ENCODE measurements at regions not wholly inside any gene's neighbourhood (a gene's known extent, or its start where the extent isn't known, plus 50 kb on each side); places are given as distances from the start of the nearest gene placed in this dataset.
"Not testable (repeated sequence)": the region's sequence is repeated elsewhere in the genome, so short reads cannot be mapped to it uniquely, and the experiment has no call there.

DNA sequence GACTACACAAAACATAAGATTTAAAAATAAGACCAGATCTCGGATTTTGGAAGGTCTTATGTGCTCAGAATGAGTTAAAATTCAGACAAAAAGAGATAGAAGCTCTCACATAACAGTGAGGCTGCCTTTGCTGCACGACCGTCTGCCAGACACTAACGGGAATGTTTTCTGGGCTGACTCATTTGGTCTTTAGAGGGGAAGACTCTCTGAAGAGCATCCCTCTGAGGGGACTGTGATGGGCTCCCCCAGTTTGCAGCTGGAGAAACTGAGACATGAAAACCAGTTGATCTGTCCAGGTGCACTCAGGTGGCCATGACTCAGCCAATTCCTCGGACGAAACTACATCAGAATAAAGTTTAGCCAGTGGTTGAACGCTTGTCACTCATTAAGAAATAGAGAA, 153.9 kb downstream of the RNASET2 start:
- no peak for ATAC-seq
- H3K9me3 Mint-ChIP-seq: peaks cover 0 to 29% (median 16%) of the 10 kb centered on the region in 11 donors
- no peak for DNase-seq
- Histone ChIP-seq H3K27me3 (ENCODE audit: control insufficient read depth in 2 of 2, insufficient read depth in 2 of 2, low read length in 2 of 2) (no peaks in the 10 kb centered on the region), H3K4me1 (ENCODE audit: control insufficient read depth in 2 of 2, insufficient read depth in 2 of 2, low read length in 2 of 2) (no peaks in the 10 kb centered on the region), H3K4me3 (ENCODE audit: low read length) (no peak overlapping the region), H3K27ac (ENCODE audit: low read depth, low read length) (no peak overlapping the region), H3K36me3 (ENCODE audit: control insufficient read depth in 2 of 3, insufficient read depth in 3 of 3, low read length in 3 of 3) (no peaks in the 10 kb centered on the region), H3K9me3 (ENCODE audit: control insufficient read depth in 2 of 3, low read length in 3 of 3) (peaks cover 0 to 13% (median 0%) of the 10 kb centered on the region in 3 experiments)
- H3K4me3 Mint-ChIP-seq: no peak overlapping the region
- H3K36me3 Mint-ChIP-seq: peaks cover 3 to 14% (median 11%) of the 10 kb centered on the region in 5 donors
- no peaks in the 10 kb centered on the region for H3K4me1 Mint-ChIP-seq
- H3K27me3 Mint-ChIP-seq: peaks cover 0 to 4% (median 0%) of the 10 kb centered on the region in 5 donors
- POLR2A ChIA-PET: no interaction called here
- CTCF ChIA-PET: no interaction called here
- H3K27ac Mint-ChIP-seq: no peak overlapping the region
- intact Hi-C loops (cut with micrococcal nuclease): no loop called here

DNA sequence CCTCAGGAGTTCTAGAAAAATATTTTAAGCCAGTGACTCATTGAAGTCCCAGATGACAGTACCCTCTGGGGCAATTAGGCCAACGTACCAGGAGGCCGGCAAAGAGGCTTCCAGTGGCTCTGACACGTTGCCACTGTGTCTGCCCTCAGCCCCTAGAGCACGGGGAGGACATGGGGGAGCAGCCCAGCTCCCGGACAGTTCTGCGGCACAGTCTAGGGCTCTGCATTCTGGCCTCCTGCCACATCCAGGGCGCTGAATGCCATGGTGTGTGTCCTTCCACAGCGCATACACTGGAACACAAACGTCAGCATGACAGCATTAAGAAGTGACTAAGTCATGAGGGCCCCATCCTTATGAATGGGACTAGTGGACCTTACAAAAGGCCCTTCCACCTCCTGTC, 156.2 kb downstream of the RNASET2 start:
- Mint-ChIP-seq H3K4me1 (no peaks in the 10 kb centered on the region), H3K4me3 (no peak overlapping the region), H3K9me3 (peaks cover 0 to 7% (median 0%) of the 10 kb centered on the region in 11 donors), H3K27ac (no peak overlapping the region), H3K27me3 (peaks cover 0 to 4% (median 0%) of the 10 kb centered on the region in 5 donors), H3K36me3 (peaks cover 0 to 4% (median 0%) of the 10 kb centered on the region in 5 donors)
- Histone ChIP-seq H3K9me3 (ENCODE audit: control insufficient read depth in 2 of 3, low read length in 3 of 3) (no peaks in the 10 kb centered on the region), H3K4me1 (ENCODE audit: control insufficient read depth in 2 of 2, insufficient read depth in 2 of 2, low read length in 2 of 2) (no peaks in the 10 kb centered on the region), H3K4me3 (ENCODE audit: low read length) (no peak overlapping the region), H3K27ac (ENCODE audit: low read depth, low read length) (no peak overlapping the region), H3K27me3 (ENCODE audit: control insufficient read depth in 2 of 2, insufficient read depth in 2 of 2, low read length in 2 of 2) (no peaks in the 10 kb centered on the region), H3K36me3 (ENCODE audit: control insufficient read depth in 2 of 3, insufficient read depth in 3 of 3, low read length in 3 of 3) (no peaks in the 10 kb centered on the region)
- POLR2A ChIA-PET: no interaction called here
- ATAC-seq (no peak), DNase-seq (no peak)
- intact Hi-C loops (cut with micrococcal nuclease): no loop called here
- CTCF ChIA-PET: no interaction called here

GRCh38 chr6:166798652-166799051, 157.7 kb downstream of the RNASET2 start:
- DNase-seq (no peak), ATAC-seq (no peak)
- no peak overlapping the region for H3K4me3 Mint-ChIP-seq
- no peak overlapping the region for H3K27ac Mint-ChIP-seq
- H3K9me3 ChIP-seq (ENCODE audit: control insufficient read depth in 2 of 3, low read length in 3 of 3): no peaks in the 10 kb centered on the region
- POLR2A ChIA-PET: no interaction called here
- no peak overlapping the region for H3K27ac ChIP-seq (ENCODE audit: low read depth, low read length)
- H3K27me3 ChIP-seq (ENCODE audit: control insufficient read depth in 2 of 2, insufficient read depth in 2 of 2, low read length in 2 of 2): no peaks in the 10 kb centered on the region
- H3K4me1 Mint-ChIP-seq: no peaks in the 10 kb centered on the region
- peaks cover 0 to 4% (median 0%) of the 10 kb centered on the region in 5 donors for H3K27me3 Mint-ChIP-seq
- H3K4me1 ChIP-seq (ENCODE audit: control insufficient read depth in 2 of 2, insufficient read depth in 2 of 2, low read length in 2 of 2): no peaks in the 10 kb centered on the region
- no peaks in the 10 kb centered on the region for H3K36me3 ChIP-seq (ENCODE audit: control insufficient read depth in 2 of 3, insufficient read depth in 3 of 3, low read length in 3 of 3)
- H3K9me3 Mint-ChIP-seq: no peaks in the 10 kb centered on the region
- H3K4me3 ChIP-seq (ENCODE audit: low read length): no peak overlapping the region
- peaks cover 0 to 4% (median 0%) of the 10 kb centered on the region in 5 donors for H3K36me3 Mint-ChIP-seq
- CTCF ChIA-PET: interaction anchor here (1.0 kb wide), 1 partner anchor 191 kb away, joined by 3 read pairs; no protein-coding TSS in a partner anchor
- intact Hi-C loops (cut with micrococcal nuclease): no loop called here

DNA sequence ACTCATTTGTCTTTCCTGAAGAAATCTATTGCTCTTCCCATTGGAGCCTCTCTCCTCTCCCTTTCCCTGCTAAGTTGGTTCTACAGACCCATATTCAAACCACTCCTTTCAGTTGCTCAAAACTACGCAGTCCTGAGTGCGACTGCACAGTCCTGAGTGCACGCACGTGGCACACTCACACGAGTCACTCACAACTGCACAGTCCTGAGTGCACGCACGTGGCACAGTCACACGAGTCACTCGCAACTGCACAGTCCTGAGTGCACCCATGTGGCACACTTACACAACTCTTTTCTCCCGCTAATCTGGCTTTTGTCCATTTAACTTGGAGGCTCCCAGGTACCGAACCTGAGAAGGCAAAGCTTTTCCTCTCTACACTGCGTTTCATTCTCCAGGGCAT, 159.7 kb downstream of the RNASET2 start:
- H3K4me3 ChIP-seq (ENCODE audit: low read length): no peak overlapping the region
- CTCF ChIA-PET: no interaction called here
- intact Hi-C loops (cut with micrococcal nuclease): no loop called here
- Mint-ChIP-seq H3K4me3 (no peak overlapping the region), H3K4me1 (no peaks in the 10 kb centered on the region), H3K27me3 (peaks cover 0 to 5% (median 0%) of the 10 kb centered on the region in 5 donors), H3K36me3 (peaks cover 0 to 4% (median 0%) of the 10 kb centered on the region in 5 donors), H3K9me3 (no peaks in the 10 kb centered on the region), H3K27ac (no peak overlapping the region)
- POLR2A ChIA-PET: no interaction called here
- no peak overlapping the region for H3K27ac ChIP-seq (ENCODE audit: low read depth, low read length)
- no peaks in the 10 kb centered on the region for H3K27me3 ChIP-seq (ENCODE audit: control insufficient read depth in 2 of 2, insufficient read depth in 2 of 2, low read length in 2 of 2)
- H3K9me3 ChIP-seq (ENCODE audit: control insufficient read depth in 2 of 3, low read length in 3 of 3): no peaks in the 10 kb centered on the region
- H3K36me3 ChIP-seq (ENCODE audit: control insufficient read depth in 2 of 3, insufficient read depth in 3 of 3, low read length in 3 of 3): no peaks in the 10 kb centered on the region
- no peaks in the 10 kb centered on the region for H3K4me1 ChIP-seq (ENCODE audit: control insufficient read depth in 2 of 2, insufficient read depth in 2 of 2, low read length in 2 of 2)
- no peak for DNase-seq
- no peak for ATAC-seq

DNA sequence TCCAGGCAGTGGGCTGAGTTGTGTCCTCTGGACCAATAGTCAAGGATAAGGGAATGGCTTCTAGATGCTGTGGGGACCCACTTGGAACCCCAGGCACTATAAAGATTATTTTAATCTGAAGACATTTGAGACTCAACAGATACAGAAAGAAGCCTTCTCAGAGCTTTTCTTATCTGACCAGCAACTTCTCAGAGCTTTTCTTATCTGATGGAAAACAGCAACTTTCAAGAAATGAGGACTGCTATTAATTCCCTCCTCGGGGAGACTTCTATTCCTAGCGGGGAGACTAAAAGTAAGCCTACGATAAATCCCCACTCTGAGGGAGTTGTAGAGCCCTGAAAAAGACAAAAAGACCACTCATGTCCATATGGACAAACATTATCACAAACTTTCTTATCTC, 160.5 kb downstream of the RNASET2 start:
- H3K27me3 Mint-ChIP-seq: peaks cover 0 to 11% (median 0%) of the 10 kb centered on the region in 5 donors
- no peak overlapping the region for H3K4me3 ChIP-seq (ENCODE audit: low read length)
- DNase-seq: no peak
- peaks cover 0 to 4% (median 0%) of the 10 kb centered on the region in 5 donors for H3K36me3 Mint-ChIP-seq
- no peaks in the 10 kb centered on the region for H3K9me3 Mint-ChIP-seq
- ChIA-PET CTCF (no interaction called here), POLR2A (no interaction called here)
- no peak overlapping the region for H3K27ac ChIP-seq (ENCODE audit: low read depth, low read length)
- H3K4me1 Mint-ChIP-seq: no peaks in the 10 kb centered on the region
- ATAC-seq: no peak
- no peaks in the 10 kb centered on the region for H3K4me1 ChIP-seq (ENCODE audit: control insufficient read depth in 2 of 2, insufficient read depth in 2 of 2, low read length in 2 of 2)
- H3K36me3 ChIP-seq (ENCODE audit: control insufficient read depth in 2 of 3, insufficient read depth in 3 of 3, low read length in 3 of 3): no peaks in the 10 kb centered on the region
- H3K4me3 Mint-ChIP-seq: no peak overlapping the region
- intact Hi-C loops (cut with micrococcal nuclease): no loop called here
- no peaks in the 10 kb centered on the region for H3K9me3 ChIP-seq (ENCODE audit: control insufficient read depth in 2 of 3, low read length in 3 of 3)
- no peaks in the 10 kb centered on the region for H3K27me3 ChIP-seq (ENCODE audit: control insufficient read depth in 2 of 2, insufficient read depth in 2 of 2, low read length in 2 of 2)
- no peak overlapping the region for H3K27ac Mint-ChIP-seq

DNA sequence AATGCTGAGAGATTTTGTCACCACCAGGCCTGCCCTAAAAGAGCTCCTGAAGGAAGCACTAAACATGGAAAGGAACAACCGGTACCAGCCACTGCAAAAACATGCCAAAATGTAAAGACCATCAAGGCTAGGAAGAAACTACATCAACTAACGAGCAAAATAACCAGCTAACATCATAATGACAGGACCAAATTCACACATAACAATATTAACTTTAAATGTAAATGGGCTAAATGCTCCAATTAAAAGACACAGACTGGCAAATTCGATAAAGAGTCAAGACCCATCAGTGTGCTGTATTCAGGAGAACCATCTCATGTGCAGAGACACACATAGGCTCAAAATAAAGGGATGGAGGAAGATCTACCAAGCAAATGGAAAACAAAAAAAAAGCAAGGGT, 163.8 kb upstream of the RPS6KA2 start:
- CTCF ChIA-PET; H3K36me3 Mint-ChIP-seq; H3K9me3 ChIP-seq (ENCODE audit: control insufficient read depth in 2 of 3, low read length in 3 of 3); H3K4me3 Mint-ChIP-seq; H3K36me3 ChIP-seq (ENCODE audit: control insufficient read depth in 2 of 3, insufficient read depth in 3 of 3, low read length in 3 of 3); H3K27ac ChIP-seq (ENCODE audit: low read depth, low read length); H3K9me3 Mint-ChIP-seq; H3K27ac Mint-ChIP-seq; POLR2A ChIA-PET; H3K27me3 ChIP-seq (ENCODE audit: control insufficient read depth in 2 of 2, insufficient read depth in 2 of 2, low read length in 2 of 2); DNase-seq; intact Hi-C loops (cut with micrococcal nuclease); H3K4me1 ChIP-seq (ENCODE audit: control insufficient read depth in 2 of 2, insufficient read depth in 2 of 2, low read length in 2 of 2); H3K4me1 Mint-ChIP-seq; ATAC-seq; H3K4me3 ChIP-seq (ENCODE audit: low read length): not testable (repeated sequence)
- H3K27me3 Mint-ChIP-seq: peaks cover 0 to 16% (median 0%) of the 10 kb centered on the region in 5 donors

GRCh38 chr6:166788846-166789529, 161.9 kb upstream of the RPS6KA2 start:
- intact Hi-C loops (cut with micrococcal nuclease): loop anchor here in 1 of 2 donors (5.0 kb wide), 2 partner anchors 162 to 512 kb away; partner anchors contain the start of gene RPS6KA2
- CTCF ChIA-PET: interaction anchor here (0.7 to 6.0 kb wide), 3 partner anchors 147 to 199 kb away, joined by 3 to 99 read pairs (median 3); no protein-coding TSS in a partner anchor

More at GRCh38 chr6:166788846-166789529, 161.9 kb upstream of the RPS6KA2 start:
- H3K4me3 ChIP-seq (ENCODE audit: low read length); POLR2A ChIA-PET; H3K27ac Mint-ChIP-seq; H3K9me3 ChIP-seq (ENCODE audit: control insufficient read depth in 2 of 3, low read length in 3 of 3); H3K4me1 ChIP-seq (ENCODE audit: control insufficient read depth in 2 of 2, insufficient read depth in 2 of 2, low read length in 2 of 2); H3K27ac ChIP-seq (ENCODE audit: low read depth, low read length); ATAC-seq; DNase-seq; H3K4me1 Mint-ChIP-seq; H3K4me3 Mint-ChIP-seq; H3K36me3 ChIP-seq (ENCODE audit: control insufficient read depth in 2 of 3, insufficient read depth in 3 of 3, low read length in 3 of 3); H3K36me3 Mint-ChIP-seq; H3K9me3 Mint-ChIP-seq; H3K27me3 ChIP-seq (ENCODE audit: control insufficient read depth in 2 of 2, insufficient read depth in 2 of 2, low read length in 2 of 2): not testable (repeated sequence)
- H3K27me3 Mint-ChIP-seq: peaks cover 0 to 16% (median 0%) of the 10 kb centered on the region in 5 donors
